ENCODE measurements at regions not wholly inside any gene's neighbourhood (a gene's known extent, or its start where the extent isn't known, plus 50 kb on each side); places are given as distances from the start of the nearest gene placed in this dataset.
"Not testable (repeated sequence)": the region's sequence is repeated elsewhere in the genome, so short reads cannot be mapped to it uniquely, and the experiment has no call there.

DNA sequence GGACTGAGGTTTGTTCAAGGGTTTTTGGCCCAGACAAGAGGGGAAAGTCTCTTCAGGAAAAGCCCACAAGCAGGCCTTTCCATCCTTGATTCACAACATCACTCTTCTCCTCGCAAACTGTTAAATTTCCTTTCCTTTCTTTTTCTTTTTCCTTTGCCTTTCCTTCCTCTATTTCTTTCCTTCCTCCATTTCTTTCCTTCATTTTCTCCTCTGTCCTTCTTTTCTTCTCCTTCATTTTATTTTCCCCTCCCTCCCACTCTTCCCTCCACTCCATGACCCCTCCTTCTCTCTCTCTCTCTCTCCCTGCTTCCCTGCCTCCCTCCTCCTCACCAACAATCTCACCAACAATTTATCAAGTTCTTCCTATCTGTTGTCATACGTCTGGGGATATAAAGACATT is 89.1 kb downstream of the FAM72B start:
- not testable (repeated sequence) for TF ChIP-seq SUZ12 (IDR thresholded peaks at IDR 0.05); FOXA1 (IDR thresholded peaks at IDR 0.05); FOXM1 (IDR thresholded peaks at IDR 0.05; ENCODE audit: borderline replicate concordance); TARDBP (IDR thresholded peaks at IDR 0.05); SP1 (IDR thresholded peaks at IDR 0.05); LEF1 (IDR thresholded peaks at IDR 0.05; ENCODE audit: borderline replicate concordance); BHLHE40 (IDR thresholded peaks at IDR 0.05; ENCODE audit: borderline replicate concordance); HDGF (IDR thresholded peaks at IDR 0.05; ENCODE audit: borderline replicate concordance); FOXK2 (IDR thresholded peaks at IDR 0.05)
- TF ChIP-seq, protein P1, sequence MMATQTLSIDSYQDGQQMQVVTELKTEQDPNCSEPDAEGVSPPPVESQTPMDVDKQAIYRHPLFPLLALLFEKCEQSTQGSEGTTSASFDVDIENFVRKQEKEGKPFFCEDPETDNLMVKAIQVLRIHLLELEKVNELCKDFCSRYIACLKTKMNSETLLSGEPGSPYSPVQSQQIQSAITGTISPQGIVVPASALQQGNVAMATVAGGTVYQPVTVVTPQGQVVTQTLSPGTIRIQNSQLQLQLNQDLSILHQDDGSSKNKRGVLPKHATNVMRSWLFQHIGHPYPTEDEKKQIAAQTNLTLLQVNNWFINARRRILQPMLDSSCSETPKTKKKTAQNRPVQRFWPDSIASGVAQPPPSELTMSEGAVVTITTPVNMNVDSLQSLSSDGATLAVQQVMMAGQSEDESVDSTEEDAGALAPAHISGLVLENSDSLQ (IDR thresholded peaks at IDR 0.05), result not testable (repeated sequence)

Measured in HEK293T (cell line).